Fibroblast of the aortic adventitia (primary cell): ENCODE measurements at regions not wholly inside any gene's neighbourhood (a gene's known extent, or its start where the extent isn't known, plus 50 kb on each side); places are given as distances from the start of the nearest gene placed in this dataset.
"Not testable (repeated sequence)": the region's sequence is repeated elsewhere in the genome, so short reads cannot be mapped to it uniquely, and the experiment has no call there.

Source experiments
- DNase-seq: peaks from one replicate; pipeline ENCODE4 v3.0.0-alpha.2; 2010; ENCODE audit warnings: low read depth
- H3K4me3 ChIP-seq: 2 replicates; pipeline ENCODE4 v1.5.1; 2011; ENCODE audit warnings: low read depth, mild to moderate bottlenecking, control low read depth, low read length, moderate library complexity
- CTCF ChIP-seq: IDR thresholded peaks from 2 replicates; pipeline ENCODE4 v1.5.1; 2011; ENCODE audit warnings: mild to moderate bottlenecking, low read length, control low read depth, inconsistent platforms; ENCODE audit not compliant: insufficient read depth

DNA sequence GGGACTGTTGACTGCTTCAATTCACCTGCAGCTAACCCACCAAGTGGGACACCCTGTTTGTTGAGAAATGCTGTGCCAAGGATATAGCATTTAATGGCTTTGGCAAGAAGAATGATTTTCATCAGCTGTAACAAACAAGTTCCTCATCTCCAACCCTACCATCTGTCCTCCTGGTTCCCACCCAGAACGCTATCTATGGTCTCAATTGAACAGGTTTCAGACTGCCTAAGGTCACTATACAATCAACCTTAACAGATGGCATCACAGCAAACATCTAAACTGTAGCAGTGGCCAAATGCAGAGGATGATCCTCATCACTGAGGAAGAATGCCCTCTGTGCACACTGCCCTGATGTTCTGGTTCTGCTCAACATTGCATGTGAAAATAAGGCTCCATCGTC, 546.2 kb upstream of the FOXG1 start:
- no peak for DNase-seq
- no peak for TF ChIP-seq CTCF
- H3K4me3 ChIP-seq: no peak overlapping the region

- H3K4me3 ChIP-seq: no peak overlapping the region
- no peak for DNase-seq
- no peak for TF ChIP-seq CTCF
Measured at GRCh38 chr14:28240909-28241308, 525.7 kb upstream of the FOXG1 start.

GRCh38 chr14:28242895-28243294, 523.7 kb upstream of the FOXG1 start:
- no peak for DNase-seq
- H3K4me3 ChIP-seq: no peak overlapping the region
- no peak for TF ChIP-seq CTCF

- DNase-seq: peak; percentile 8
- TF ChIP-seq CTCF: no peak
- H3K4me3 ChIP-seq: no peak overlapping the region
Measured at GRCh38 chr14:28243600-28243999, 523.0 kb upstream of the FOXG1 start.

- no peak for DNase-seq
- no peak for TF ChIP-seq CTCF
- H3K4me3 ChIP-seq: no peak overlapping the region
Measured at GRCh38 chr14:28245216-28245615, 521.4 kb upstream of the FOXG1 start.

GRCh38 chr14:28247491-28247890, 519.1 kb upstream of the FOXG1 start:
- no peak for DNase-seq
- H3K4me3 ChIP-seq: no peak overlapping the region
- TF ChIP-seq CTCF: no peak

- not testable (repeated sequence) for DNase-seq, H3K4me3 ChIP-seq
Measured at GRCh38 chr14:28252124-28252523, 514.5 kb upstream of the FOXG1 start.
